ENCODE measurements at regions not wholly inside any gene's neighbourhood (a gene's known extent, or its start where the extent isn't known, plus 50 kb on each side); places are given as distances from the start of the nearest gene placed in this dataset.
"Not testable (repeated sequence)": the region's sequence is repeated elsewhere in the genome, so short reads cannot be mapped to it uniquely, and the experiment has no call there.

DNA sequence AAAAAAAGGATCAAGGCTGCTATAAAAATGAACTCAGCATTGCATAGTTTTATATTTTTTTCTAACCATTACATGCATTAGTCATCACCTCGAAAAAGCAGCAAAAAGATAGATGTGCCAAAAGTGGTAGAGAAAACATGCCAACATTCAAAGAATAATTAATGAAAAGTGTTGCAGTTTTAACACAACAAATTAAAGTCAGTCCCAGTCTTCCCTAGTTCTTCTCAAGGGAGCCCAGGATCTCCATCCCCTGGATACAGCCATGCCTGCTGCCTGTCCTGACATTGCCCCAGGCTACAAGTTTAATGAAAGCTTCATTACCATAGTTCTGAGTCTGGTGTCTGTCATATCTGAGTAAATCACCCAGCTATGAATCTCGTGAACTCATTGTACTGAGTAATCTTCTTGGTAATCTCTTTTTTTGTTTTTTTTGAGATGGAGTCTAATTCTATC, 116.6 kb upstream of the KLF12 start:
- no peak for DNase-seq (ENCODE audit: low read depth in 3 of 3)

DNA sequence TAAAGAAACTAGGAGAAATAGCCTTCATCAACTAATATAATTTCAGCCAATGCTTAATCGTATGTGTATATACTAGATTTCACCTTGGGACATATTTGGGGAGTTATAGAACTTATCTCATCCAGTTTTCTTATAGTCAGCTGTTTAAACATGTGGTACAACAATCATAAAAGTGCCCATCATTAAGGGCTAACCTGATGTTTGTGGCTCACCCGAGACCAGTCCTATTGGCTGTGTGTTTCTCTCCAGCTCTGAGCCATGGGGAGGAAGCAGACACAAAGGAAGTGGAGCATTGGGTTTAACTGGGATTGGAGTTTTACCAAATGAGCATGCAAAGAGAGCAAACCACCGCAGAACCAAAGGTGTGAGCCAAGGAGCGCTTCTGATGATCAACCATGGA, 114.3 kb upstream of the KLF12 start:
- DNase-seq (ENCODE audit: low read depth in 3 of 3), result no peak

DNA sequence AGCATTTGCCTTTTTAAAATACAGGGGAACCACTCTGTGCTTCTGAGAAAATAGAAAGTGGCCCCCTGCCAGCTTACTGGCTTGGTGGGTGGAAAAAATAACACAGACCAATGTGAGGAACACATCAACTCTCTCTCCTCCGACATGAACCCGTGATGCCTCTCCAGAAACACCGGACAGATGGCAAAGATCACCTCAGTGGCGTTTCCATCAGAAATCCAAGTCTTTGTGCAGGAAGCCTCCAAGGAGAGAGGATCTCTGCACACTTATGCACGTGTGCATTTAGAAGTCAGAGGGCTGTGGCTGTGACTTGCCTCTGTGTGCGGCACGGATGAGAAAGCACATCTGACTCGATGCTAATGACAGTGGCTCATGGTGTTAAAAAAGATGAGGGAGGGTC, 112.3 kb upstream of the KLF12 start:
- no peak for DNase-seq (ENCODE audit: low read depth in 3 of 3)

DNA sequence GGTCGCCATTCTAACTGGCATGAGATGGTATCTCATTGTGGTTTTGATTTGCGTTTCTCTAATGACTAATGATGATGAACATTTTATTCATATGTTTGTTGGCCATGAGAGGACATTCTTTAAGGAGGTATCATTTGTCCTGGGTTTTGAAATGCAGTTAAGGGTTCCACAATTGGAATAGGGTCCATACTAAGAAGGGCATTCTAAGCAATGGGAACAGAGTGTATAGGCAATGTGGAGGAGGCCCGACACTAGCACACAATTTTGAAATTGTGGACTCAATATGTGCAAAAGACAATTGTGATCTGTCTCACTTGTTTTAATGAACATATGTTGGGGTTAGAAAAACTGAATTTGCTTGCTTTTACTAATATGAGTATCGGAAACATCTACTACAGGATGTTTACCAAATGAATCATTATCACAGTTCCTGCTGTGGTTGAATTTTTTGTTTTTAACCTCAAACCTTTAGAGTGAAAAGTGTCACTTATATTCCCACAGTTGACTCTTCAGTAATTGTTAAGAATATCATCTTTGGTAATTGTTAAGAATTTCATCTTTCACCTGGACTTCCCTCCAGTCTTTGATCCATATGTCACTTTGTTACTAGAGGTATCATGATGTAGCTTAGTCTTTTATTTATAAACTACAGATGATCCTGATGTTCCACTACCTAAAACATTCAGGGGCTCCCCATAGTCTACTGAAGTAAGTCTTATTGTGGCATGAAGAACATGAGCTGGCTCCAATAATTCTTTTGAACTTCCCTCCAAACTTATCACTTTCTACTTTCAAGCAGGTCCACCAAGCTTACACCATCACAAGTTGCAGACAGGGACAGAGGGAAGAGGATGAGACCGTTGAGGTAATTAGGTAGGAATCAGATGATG, 109.7 kb upstream of the KLF12 start:
- DNase-seq (ENCODE audit: low read depth in 3 of 3), result no peak

DNA sequence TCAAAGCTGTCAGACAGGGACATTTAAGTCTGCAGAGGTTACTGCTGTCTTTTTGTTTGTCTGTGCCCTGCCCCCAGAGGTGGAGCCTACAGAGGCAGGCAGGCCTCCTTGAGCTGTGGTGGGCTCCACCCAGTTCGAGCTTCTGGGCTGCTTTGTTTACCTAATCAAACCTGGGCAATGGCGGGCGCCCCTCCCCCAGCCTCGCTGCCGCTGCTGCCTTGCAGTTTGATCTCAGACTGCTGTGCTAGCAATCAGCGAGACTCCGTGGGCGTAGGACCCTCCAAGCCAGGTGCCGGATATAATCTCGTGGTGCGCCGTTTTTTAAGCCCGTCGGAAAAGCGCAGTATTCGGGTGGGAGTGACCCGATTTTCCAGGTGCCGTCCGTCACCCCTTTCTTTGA, 107.1 kb upstream of the KLF12 start:
- not testable (repeated sequence) for DNase-seq (ENCODE audit: low read depth in 3 of 3)

DNA sequence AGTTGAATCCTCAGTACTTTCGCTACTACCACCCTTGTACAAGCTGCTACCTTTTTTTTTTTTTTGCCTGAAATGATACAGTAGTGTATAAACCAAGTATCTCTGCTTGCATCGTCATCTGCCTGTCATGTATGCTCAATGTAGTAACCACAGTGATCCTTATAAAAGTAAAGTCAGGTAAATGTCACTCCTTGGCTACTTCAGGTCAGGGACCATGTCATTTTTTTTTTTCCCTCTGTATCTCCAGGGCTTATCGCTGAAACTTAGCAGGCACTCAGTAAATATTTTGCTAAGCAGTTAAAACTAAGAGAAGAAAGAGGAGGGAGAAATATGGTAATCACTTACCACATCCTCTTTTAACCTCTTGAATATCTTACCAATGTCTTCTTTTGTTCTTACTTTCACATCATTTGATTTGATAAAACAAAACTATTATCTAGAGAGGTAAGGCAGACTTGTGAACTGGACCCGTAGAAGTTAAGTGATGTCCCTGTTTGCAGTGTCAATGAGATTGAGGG, 96.8 kb upstream of the KLF12 start:
- no peak for DNase-seq (ENCODE audit: low read depth in 3 of 3)

DNA sequence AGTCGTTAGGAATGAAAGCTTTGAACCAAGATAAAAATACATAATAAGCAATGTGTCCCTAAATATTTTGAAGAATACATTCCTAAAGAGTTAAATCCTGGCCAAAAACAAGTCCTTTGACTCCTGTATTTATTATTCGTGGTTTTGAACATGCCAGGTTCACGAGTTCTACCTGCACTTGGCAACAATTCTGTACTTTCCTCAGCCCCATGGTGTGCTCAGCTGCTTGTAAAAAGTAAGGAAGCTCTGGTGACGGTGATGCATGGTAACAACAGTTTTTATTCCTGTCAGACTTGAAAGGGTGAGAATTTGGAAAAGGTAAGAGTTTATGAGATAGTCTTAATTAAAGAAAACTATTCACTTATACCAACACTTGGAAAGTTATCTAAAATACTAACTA, 95.0 kb upstream of the KLF12 start:
- DNase-seq (ENCODE audit: low read depth in 3 of 3), result no peak

DNA sequence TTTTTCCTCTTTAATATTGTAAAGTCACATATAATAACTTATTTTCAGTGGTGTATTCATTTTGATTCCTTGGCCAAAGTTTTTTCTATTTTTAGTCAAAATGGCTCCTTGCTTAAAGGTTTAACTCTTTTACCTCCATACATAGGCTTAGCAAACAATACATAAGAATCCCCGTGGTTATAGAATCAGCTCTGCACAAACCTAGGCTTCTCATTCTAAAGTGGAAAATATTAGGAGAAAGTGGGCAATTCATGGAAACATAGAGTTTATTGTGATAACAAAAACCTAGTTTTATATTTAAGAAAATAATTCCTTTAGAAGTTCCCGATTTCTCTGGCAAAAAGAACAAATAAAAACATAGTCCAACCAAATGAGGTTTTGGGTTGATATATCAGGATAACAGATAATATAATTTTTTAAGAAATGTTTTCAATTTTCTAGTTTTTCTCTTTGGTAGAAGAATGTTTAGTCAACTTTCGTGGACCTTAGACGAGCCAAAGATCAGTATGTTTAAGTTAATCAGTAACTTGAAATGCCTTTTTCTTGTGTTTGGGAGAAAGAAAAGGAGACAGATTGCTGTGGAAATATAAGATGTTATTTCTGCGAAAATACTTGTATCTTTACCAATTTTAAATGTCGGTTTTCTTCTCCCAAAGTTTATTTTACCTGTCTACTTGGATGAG, 93.4 kb upstream of the KLF12 start:
- DNase-seq (ENCODE audit: low read depth in 3 of 3), result no peak

DNA sequence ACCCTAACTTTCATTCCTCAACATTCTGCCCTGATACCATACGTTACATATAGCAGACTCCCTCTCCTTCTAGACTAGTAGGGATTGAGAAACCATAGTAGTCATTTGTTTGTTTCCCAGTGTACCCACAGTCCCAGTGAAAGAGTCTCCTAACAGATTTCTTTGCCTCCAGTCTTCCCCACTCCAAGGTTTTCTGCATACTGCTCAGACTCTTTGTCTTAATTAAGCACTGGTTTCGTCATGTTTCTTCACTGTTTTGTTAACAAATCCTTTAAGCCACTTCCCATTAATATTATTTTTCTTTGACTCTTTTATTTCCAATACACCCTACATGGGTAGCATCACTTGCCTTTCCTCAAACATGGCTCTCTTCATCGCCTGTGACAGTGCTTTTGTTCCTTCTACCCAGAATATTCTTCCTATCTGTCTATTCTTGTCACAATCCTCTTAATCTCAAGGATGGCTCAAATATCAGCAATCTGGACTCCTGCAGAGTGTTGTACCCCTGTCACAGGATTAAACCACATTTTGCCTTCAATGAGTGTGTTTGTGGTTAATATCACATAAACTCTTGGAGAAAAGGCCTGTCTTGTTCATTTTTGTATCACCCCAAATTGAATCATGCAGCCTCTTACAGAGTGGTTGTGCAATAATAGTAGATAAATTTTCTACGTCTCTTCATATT, 92.7 kb upstream of the KLF12 start:
- DNase-seq (ENCODE audit: low read depth in 3 of 3), result no peak

DNA sequence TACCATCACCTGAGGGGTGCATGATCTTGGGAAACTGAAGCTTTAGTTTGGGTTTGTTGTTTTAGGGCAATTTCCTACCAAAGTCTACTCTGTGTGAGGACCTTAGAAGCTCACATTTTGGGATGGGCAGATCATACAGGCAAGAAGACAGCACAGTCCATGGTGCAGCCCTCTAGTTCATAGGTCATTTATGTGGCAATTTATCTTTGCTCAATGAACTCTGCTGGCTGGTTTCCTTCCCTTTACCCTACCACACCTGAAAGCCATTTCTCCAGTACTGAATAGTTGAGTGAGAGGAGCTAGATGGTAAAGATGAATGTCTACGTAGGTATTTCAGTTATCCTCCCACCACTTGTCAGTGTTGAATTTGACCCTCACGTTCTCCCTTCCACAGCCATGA, 87.5 kb upstream of the KLF12 start:
- no peak for DNase-seq (ENCODE audit: low read depth in 3 of 3)

DNA sequence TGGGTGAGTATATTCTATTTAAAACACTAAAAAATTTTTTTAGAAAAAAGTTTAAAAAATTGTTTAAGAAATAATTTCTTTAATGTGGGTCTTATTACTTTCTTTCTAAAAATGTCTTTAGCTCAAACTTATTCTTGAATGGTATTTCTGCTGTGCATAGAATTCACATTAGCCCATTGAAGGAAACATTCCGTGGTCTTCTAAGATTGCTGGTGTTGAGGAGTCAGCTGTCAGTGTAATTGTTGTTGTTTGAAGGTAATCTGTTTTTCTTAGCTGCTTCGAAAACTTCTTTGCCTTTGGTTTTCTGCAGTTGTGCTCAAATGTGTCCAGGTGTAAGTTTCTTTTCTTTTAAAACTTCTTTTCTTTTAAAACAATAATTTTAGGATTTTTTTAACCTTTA, 85.4 kb upstream of the KLF12 start:
- DNase-seq (ENCODE audit: low read depth in 3 of 3), result no peak

DNA sequence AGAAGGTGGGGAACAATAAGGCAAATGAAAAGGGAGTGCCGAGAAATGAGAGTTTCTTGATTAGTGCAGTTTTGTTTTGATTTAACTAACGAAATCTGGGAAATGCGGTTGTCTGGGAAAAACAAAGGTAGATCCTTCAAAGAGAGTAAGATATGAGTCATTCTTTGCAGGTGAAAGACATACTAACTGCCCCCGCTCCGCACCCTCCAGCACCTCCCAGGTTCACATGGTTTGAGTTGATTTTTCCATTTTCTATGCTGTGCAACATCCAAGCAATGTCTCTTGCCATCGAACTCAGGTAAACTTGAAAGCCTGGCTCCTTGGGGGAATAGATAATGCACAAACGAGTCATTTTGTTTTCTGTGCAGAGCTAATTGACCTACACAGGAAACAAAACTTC, 84.1 kb upstream of the KLF12 start:
- no peak for DNase-seq (ENCODE audit: low read depth in 3 of 3)

DNA sequence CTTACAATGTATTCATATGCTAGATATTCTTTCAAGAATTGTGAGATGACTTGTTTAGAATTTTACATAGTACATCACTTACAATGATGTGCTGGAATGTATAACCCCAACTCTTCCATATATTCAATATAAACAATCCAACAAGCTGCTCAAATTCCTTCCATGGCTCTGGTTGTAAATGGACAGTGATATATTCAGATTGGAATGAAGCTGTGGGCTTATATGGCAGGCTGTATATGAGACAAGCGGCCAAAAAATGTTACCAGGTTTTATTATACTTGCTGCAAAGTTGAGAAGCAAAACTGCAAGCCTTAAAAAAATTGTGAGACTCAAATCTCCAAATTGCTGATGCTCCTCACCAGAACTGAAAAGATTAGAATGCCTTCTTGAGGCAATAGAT, 83.6 kb upstream of the KLF12 start:
- DNase-seq (ENCODE audit: low read depth in 3 of 3), result no peak

DNA sequence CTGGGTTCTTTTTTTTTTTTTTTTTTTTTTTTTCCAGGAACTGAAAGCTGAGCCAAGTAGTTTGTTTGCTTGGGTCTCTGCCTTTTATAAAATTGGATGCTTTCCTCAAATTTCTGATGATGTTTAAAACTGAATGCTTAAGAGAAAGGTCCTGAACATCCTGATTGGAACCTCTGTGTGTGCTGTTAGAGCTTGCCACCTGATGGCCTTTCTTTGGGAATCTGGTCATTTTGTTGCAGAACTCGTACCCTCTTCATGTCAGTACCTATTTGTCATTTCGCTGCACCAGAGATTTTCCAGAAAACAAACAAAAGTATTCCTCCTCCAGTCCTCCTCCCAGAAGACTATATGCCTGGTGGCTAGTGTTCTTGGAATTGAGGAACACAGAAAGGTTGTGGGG, 81.2 kb upstream of the KLF12 start:
- DNase-seq (ENCODE audit: low read depth in 3 of 3), result no peak

DNA sequence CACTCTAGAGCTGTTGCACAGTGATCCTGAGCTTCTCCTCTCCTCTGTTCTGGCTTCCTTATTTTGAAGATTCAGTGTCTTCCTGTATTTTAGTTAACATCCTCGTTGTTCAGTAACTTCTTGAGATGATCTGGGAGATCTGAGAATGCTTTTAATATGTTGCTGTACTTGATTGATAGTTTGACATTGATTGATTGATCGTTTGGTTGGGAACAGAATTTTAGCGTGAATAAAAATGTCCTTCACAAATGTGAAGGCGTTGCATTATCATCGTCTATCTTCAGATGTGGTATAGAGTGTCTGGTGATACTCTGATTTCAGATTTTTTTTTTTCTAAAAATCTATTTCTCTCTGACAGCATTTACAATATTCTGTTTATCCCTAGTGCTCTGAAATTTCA, 80.1 kb upstream of the KLF12 start:
- DNase-seq (ENCODE audit: low read depth in 3 of 3), result no peak

DNA sequence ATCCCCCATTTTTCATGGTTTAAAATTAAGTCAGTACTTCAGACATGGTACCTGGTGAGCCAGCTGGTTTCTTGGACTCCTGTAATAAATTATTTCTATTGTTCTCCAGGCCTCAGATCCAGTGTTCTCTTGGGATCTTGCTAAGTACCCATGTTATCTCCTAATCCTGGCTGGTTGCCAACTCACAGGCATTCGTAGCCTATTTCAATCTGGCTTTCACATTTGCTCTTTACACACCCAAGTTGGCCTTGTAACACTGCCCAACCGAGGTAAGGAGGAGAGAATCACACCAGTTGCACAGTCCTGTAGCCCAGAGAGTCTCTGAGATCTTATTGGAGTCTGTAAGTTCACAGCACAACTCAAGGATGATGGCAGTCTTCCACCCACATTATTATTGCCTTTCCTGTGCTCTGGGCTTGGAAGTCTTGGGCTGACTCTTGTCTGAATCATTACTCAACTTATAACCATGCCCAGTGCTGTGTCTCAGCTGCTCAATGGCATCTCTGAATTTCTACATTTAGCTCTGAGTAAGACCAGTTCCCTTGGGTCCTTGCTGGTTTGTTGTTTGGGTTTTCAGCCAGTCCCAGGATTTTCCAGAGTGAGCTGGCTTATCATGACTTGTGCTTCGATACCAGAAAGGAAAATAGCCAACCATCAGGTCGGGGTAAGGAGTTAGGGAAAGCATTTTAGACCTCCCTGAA, 76.6 kb upstream of the KLF12 start:
- no peak for DNase-seq (ENCODE audit: low read depth in 3 of 3)

DNA sequence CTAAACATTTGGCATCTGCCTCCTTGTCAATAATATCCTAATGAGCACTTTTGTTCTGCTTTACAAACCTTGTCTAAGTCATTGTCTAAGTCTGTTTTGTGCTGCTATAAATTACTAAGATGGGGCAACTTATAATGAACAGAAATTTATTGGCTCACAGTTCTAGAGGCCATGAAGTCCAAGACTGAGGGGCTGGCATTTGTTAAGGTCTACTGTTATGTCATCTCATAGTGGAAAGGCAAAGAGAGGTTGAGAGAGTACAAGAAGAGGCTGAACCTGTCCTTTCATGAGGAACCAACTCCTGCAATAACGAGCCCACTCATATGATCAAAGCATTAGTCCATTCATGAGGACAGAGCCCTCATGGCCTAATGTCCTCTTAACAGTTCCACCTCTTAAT, 72.7 kb upstream of the KLF12 start:
- no peak for DNase-seq (ENCODE audit: low read depth in 3 of 3)

DNA sequence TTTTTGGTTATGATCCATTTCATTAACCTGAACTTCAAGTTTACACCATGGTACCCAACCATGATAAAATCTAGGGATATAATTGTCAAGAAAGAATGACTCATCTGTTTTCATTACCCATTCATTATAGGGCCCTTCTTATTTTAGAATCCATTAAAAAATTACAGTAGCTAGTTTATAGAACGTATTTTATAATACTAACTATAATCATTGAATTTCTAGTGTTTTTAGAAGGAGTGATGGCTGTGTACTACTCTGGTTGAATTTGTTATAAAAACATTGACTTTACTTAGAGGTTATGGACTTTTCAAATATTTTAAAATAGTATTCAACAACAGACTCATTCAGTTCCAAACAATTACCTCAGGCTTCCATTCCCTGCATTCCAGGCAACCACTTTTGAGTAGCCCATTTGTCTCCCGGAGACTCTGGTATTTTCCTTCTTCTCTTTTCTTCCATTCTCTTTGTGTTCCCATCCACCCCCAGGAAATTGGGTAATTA, 71.9 kb upstream of the KLF12 start:
- DNase-seq (ENCODE audit: low read depth in 3 of 3), result no peak

DNA sequence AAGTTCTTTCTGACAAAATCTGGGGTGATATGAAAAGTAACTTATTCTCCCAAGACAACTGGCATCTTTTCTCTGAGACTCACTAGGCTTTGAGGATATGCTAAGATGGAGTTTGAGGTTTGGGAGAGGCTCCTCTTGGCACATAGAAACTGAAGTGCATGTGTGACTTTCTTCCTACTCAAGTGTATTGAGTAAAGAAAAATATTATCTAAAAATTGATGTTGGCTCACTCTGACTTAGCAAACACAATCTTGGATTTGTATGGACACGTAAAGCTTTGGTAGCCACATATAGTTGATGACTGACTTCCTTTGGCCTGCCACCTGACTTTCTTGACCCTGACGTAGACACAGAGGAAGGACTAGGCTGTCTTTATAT, 71.1 kb upstream of the KLF12 start:
- DNase-seq (ENCODE audit: low read depth in 3 of 3), result no peak

DNA sequence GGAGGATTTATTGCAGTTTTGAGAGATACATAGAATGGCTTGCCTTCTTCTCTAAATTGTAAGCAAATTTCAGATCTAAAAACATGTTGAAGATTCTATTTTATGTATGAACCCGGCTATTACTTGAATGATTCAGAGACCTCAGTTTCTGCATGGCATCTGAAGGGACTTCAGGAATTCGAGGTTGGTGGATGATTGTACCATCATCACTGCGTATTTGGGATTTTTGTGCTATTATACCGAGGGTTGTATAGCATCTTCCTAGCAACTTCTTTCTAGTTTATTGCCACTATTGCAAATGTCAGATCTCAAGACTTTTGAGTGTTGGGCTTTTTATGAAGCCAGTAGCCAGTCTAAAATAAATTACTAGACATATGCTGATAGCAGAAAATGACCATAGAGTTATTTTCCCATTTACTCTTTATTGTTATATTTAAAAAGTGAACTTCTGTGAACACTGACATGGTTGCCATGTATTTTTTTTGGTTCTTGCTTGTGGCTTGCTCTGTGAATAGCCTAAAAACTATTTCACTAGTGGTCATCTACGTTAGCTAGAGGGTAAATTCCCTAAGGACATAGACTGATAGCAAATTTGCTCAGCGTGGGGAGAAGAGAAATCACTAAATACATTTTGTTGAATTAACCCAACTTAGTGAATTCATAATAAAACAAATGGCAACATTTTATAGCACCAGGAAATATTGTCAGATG, 70.6 kb upstream of the KLF12 start:
- no peak for DNase-seq (ENCODE audit: low read depth in 3 of 3)

DNA sequence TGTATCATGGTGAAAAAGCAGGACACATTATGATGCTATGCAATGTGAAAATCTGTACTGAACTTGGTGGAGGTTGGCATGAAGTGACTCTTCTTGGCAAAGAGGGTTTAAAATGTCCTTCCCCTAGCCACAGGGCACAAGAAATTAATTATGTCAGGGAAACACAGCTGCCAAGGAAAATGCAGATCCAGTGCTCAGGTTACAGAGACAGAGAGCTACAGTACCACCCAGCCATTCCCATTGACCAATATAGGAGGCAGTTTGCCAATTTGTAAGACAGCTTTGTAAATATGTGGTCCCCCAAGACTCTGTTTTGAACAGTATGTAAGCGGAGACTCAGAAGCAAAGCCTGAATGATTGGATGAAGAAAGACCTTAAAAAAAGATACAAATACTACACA, 69.4 kb upstream of the KLF12 start:
- DNase-seq (ENCODE audit: low read depth in 3 of 3), result no peak

Measured in stimulated activated CD4-positive, alpha-beta T cell treated with anti-CD3 and anti-CD28 coated beads, TNF-alpha, amount 100 ng/mL, for 4 hours (primary cell).